Heart right ventricle (tissue), 16 donors: ENCODE measurements at regions not wholly inside any gene's neighbourhood (a gene's known extent, or its start where the extent isn't known, plus 50 kb on each side); places are given as distances from the start of the nearest gene placed in this dataset.

ENCODE experiments used
- ATAC-seq, 8 donors: fragments of 200-7000 bp; cut with Tn5 transposase; one replicate each; pipeline ENCODE4 v1.9.1; 2020; ENCODE audit warnings: mild to moderate bottlenecking in 8 of 8, moderate library complexity in 8 of 8, moderate number of reproducible peaks in 1 of 8
- DNase-seq, 2 donors: peaks; one replicate each; pipeline ENCODE4 v3.0.0-alpha.2; 2020
- H3K27ac ChIP-seq, 10 donors: fragments of 200-600 bp; sonication (generic) in 2 of 10; one replicate each; pipeline versions ENCODE4 v1.5.0 to v1.8.0; 2020 to 2022; ENCODE audit warnings: mild to moderate bottlenecking in 3 of 10
- H3K27me3 ChIP-seq, 7 donors: fragments of 200-600 bp; one replicate each; pipeline ENCODE4 v1.8.0; 2021 to 2022; ENCODE audit warnings: mild to moderate bottlenecking in 2 of 7
- H3K36me3 ChIP-seq, 9 donors: fragments of 200-600 bp; sonication (generic) in 1 of 9; one replicate each; pipeline versions ENCODE4 v1.5.0 to v1.8.0; 2020 to 2022; ENCODE audit warnings: mild to moderate bottlenecking in 2 of 9
- H3K4me1 ChIP-seq, 9 donors: fragments of 200-600 bp; sonication (generic) in 1 of 9; one replicate each; pipeline versions ENCODE4 v1.5.0 to v1.8.0; 2020 to 2022; ENCODE audit warnings: mild to moderate bottlenecking in 4 of 9
- H3K4me3 ChIP-seq, 10 donors: fragments of 200-600 bp; sonication (generic) in 2 of 10; one replicate each; pipeline versions ENCODE4 v1.5.0 to v1.8.0; 2020 to 2022; ENCODE audit warnings: mild to moderate bottlenecking in 7 of 10, moderate library complexity in 2 of 10
- H3K9me3 ChIP-seq, 11 donors: fragments of 200-600 bp in 10 of 11; sonication (generic) in 2 of 11; one replicate each; pipeline versions ENCODE4 v1.5.0 to v1.8.0; 2013 to 2022; ENCODE audit warnings: mild to moderate bottlenecking in 2 of 11, control low read depth in 1 of 11, moderate library complexity in 1 of 11
- whole genome bisulfite sequencing, 2 donors: extraction: QIAGEN DNeasy Blood & Tissue Kit; methylation state at CpG; one replicate each; pipeline ENCODE4 v1.1.7; 2013; ENCODE audit warnings: inconsistent platforms in 1 of 2; 5-methylcytosine and 5-hydroxymethylcytosine counted together
- intact Hi-C, 10 donors: fragments of 100-400 bp; cut with DNase I; formaldehyde crosslinking; loops; one replicate each; pipeline versions ENCODE4 v1.11.1 to v1.14.2; 2022
- TF ChIP-seq, protein P1 (sequence below), 9 donors: fragments of 200-600 bp; sonication (generic) in 2 of 9; IDR thresholded peaks; one replicate each; pipeline versions ENCODE4 v1.5.0 to v1.8.0; 2021 to 2022; ENCODE audit warnings: antibody characterized with exemption in 9 of 9, mild to moderate bottlenecking in 5 of 9, moderate library complexity in 1 of 9
- donor health status: Arrhythmogenic right ventricular cardiomyopathy.
- donor health status: ischemic (EF 13 %, LVEDD 7.1; RV severe dilation, severe dysfunction).
- donor health status: healthy with polysubstance abuse.
- donor health status: DM: no; HTN: yes; CAD: no.
- donor health status: DM: no; HTN: no; CAD: no.
- donor health status: ischemic (EF 25% LVEDD 6.9; RV normal size, moderate dysfunction).
- donor health status: ischemic (EF 25% LVEDD 5.7; RV mildly dilated, moderate dysfunction).
- donor health status: healthy.
- donor health status: DM: yes; HTN: yes; CAD: no.
- donor health status: Ischemic cardiomyopathy.
- donor health status: ischemic (EF 35%, LVEDD 5.7; RV mildly dilated, moderate dysfunction).
- donor health status: nonischemic (EF 11% LVEDD 7.7; RV severe dilation, severe dysfunction).
- donor health status: DM: yes; HTN: yes; CAD: no.
- donor health status: PGD.
- donor health status: ischemic (EF 29% LVEDD 5.4; RV normal size, mild dysfunction).
- donor health status: nonischemic (EF 23%, LVEDD 6.1; RV moderate dilation, normal function).

DNA sequence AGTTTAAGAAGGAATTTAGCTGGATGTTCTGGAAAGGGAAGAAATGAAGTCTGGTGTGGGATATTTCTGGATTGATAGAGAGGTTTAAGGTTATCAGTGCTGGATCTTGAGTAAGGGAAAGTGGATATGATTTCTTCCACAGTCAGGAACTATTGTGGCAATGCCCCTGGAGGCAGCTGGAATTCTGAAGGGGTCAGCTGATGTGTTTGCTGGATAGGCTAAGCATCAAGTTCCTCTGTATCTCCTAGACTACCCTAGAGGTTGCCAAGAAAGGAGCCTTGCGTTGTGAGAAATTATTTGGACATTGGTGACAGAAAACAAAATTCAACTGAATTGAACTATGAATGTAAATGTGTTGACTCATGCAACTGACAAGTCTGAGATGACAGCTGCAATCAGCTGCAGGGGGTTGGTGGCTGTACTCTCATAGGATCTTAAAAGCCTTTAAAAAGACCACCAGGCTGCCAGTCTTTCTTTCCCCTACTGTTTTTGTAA, 244.4 kb downstream of the ATXN7L3B start:
- H3K4me1 ChIP-seq = no peaks in the 10 kb centered on the region
- no peak for DNase-seq
- ATAC-seq = no peak
- intact Hi-C loops = no loop called here
- WGBS, 2 donors = 64 to 79% methylated on average over 1 of the region's 1 CpG
- TF ChIP-seq, protein P1, sequence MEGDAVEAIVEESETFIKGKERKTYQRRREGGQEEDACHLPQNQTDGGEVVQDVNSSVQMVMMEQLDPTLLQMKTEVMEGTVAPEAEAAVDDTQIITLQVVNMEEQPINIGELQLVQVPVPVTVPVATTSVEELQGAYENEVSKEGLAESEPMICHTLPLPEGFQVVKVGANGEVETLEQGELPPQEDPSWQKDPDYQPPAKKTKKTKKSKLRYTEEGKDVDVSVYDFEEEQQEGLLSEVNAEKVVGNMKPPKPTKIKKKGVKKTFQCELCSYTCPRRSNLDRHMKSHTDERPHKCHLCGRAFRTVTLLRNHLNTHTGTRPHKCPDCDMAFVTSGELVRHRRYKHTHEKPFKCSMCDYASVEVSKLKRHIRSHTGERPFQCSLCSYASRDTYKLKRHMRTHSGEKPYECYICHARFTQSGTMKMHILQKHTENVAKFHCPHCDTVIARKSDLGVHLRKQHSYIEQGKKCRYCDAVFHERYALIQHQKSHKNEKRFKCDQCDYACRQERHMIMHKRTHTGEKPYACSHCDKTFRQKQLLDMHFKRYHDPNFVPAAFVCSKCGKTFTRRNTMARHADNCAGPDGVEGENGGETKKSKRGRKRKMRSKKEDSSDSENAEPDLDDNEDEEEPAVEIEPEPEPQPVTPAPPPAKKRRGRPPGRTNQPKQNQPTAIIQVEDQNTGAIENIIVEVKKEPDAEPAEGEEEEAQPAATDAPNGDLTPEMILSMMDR (IDR thresholded peaks at IDR 0.05) = no peak
- H3K27ac ChIP-seq = no peak overlapping the region
- no peak overlapping the region for H3K4me3 ChIP-seq
- H3K27me3 ChIP-seq = no peaks in the 10 kb centered on the region
- H3K9me3 ChIP-seq = no peaks in the 10 kb centered on the region
- no peaks in the 10 kb centered on the region for H3K36me3 ChIP-seq

DNA sequence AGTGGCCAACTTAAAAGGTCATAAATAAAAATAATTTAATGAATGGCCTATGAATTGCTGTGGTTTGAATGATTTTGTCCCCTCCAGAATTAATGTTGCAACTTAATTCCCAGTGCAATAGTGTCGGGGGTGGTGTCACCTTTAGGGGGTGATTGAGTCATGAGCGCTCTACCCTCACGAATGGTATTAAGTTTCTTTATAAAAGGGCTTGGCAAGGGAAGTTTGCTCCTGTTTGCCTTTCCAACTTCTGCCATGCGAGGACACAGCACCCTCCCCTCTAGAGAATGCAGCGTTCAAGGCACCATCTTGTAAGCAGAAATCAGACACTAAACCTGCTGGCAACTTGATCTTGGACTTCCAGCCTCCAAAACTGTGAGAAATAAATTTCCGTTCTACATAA, 253.3 kb downstream of the ATXN7L3B start:
- Histone ChIP-seq H3K36me3 (no peaks in the 10 kb centered on the region), H3K4me1 (no peaks in the 10 kb centered on the region), H3K9me3 (no peaks in the 10 kb centered on the region), H3K27me3 (no peaks in the 10 kb centered on the region), H3K27ac (no peak overlapping the region), H3K4me3 (no peak overlapping the region)
- DNase-seq (no peak), ATAC-seq (no peak)
- WGBS, 2 donors = 77 to 81% methylated on average over 6 of the region's 6 CpGs
- intact Hi-C loops = no loop called here
- TF ChIP-seq, protein P1 (IDR thresholded peaks at IDR 0.05) = no peak

DNA sequence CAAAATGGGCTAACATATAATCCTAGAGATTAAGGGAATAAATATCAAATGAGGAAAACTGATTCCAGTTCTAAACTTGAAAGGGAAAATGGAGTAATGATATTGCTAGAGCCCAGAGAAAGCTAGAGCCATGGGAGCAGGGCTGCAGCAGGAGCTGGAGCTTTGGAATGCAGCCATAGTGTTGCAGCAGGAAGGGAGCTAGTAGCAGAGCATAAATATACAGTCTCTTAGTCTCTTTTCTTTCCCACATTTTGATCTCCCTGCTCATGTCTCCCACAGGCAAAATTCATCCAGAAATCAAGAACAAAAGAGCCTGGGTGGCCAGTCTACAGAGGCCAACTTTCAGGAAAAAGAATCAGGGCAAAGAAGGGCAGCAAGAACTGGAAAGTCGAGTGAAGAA, 253.7 kb downstream of the ATXN7L3B start:
- Histone ChIP-seq H3K4me1 (no peaks in the 10 kb centered on the region), H3K4me3 (no peak overlapping the region), H3K27ac (no peak overlapping the region), H3K27me3 (no peaks in the 10 kb centered on the region), H3K9me3 (no peaks in the 10 kb centered on the region), H3K36me3 (no peaks in the 10 kb centered on the region)
- DNase-seq = no peak
- TF ChIP-seq, protein P1 (IDR thresholded peaks at IDR 0.05) = no peak
- intact Hi-C loops = no loop called here
- 52 to 54% methylated on average over 1 of the region's 1 CpG for WGBS, 2 donors
- ATAC-seq = no peak

DNA sequence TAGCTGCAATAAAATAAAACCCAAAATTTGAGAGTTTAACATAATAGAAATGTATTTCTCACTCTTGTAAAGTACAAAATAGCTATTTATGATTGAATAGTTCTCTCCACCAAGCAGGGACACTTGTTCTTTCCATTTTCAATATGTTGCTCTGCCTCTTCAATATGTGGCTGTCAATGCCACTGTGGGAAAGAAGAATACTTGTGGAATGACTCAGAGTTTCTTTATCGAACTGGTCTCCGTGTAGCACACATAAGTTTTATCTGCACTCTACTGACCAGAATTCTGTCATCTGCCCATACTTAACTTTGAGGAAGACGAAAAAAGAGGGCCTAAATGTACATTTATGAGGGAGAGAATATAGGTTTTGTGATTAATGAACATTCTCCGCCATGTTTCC, 256.9 kb downstream of the ATXN7L3B start:
- Histone ChIP-seq H3K36me3 (no peaks in the 10 kb centered on the region), H3K4me3 (no peak overlapping the region), H3K9me3 (no peaks in the 10 kb centered on the region), H3K27me3 (no peaks in the 10 kb centered on the region), H3K27ac (no peak overlapping the region), H3K4me1 (no peaks in the 10 kb centered on the region)
- DNase-seq (no peak), ATAC-seq (no peak)
- WGBS, 2 donors = 54 to 60% methylated on average over 4 of the region's 4 CpGs
- TF ChIP-seq, protein P1 (IDR thresholded peaks at IDR 0.05) = no peak
- intact Hi-C loops = no loop called here
